DMS 273 (cell line): ENCODE measurements at regions not wholly inside any gene's neighbourhood (a gene's known extent, or its start where the extent isn't known, plus 50 kb on each side); places are given as distances from the start of the nearest gene placed in this dataset.

ENCODE experiments used
- DNase-seq: peaks from one replicate; lab custom pipeline; 2025; ENCODE audit not compliant: unreplicated experiment; lab: John Stamatoyannopoulos, UW

DNA sequence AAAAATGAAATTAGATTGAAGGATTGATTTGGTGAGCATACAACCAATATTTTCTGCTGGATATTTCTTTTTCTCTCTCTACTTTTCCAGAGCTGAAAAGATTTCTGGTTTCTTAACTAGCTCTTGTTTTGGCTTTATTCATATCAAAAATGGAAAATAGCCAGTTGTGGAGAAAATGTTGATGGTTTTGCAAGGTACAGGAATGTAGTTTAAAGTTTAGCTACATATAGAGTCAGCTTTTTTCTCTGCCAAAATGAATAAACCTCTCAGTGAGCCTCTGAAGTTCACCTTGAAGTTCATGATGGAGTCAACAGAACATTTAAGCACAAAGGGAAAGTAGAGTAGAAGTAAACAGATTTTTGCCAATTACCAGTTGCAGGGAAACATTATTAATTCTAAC is 720.5 kb upstream of the ALCAM start:
- no peak for DNase-seq

DNA sequence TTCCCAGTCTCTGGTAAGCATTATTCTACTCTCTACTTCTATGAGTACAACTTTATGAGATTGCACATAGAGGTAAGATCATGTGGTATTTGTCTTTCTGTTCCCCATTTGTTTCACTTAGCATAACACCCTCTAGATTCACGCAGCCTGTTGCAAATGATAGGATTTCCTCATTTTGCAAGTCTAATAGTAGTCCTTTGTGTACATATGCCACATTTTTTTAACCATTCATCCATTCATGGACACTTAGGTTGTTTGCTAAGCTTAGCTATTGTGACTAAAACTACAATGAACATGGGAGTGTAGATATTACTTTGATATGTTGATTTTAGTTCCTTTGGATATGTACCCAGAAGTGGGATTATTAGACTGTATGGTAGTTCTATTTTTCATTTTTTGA is 717.9 kb upstream of the ALCAM start:
- no peak for DNase-seq

DNA sequence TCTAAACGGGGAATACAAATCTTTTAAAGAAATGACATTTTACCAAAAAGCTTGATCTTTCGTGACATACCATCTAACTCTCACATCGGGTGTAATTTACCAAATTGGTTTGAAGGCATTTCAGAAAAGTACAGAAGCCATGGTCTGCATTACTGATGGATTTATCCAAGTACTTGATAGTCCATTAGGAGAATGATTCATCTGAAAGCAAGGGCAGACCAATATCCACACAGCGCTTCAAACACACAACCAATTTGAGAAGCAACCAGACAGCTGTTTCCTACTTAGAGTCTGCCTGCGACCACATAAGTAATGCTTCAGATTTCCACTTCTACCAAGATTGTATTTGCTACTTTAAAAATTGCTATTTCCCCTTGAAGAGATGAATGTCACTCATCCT is 697.6 kb upstream of the ALCAM start:
- no peak for DNase-seq

DNA sequence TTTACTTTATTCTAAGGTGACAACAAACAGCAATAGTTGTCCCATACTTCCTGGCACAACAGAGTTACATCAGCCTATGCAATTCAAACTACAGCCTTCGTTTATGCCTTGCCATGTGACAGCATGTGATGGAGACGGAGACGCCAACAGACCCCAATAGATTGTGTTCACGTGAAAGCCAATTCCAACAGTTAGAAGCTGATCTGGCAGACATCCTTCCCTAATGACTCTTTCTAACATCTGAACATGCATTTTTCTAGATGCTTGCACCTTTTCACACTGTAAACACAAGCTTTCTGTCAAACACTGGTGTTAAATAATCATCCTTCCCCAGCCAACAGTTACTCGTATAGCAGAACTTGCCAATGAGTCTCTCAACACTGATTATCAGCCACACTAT is 694.4 kb upstream of the ALCAM start:
- no peak for DNase-seq

DNA sequence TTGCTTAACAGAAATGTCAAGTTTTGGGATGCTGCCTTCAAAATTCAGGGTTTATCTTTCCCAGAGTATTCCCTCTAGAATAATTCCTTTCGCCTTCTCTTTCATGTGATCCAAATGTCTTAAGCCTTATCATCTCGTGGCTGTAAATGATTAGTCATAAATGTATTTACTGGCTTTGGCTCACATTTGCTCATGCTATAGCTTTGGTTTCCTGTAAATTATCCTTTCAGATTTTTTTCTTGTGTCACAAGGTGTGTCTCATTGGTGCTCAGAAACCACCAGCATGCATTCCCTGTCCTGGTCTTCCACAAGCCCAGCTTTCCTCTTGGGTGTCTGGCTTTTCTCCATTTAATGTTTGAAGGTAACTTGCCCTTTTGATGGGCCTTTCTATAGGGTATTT is 692.7 kb upstream of the ALCAM start:
- no peak for DNase-seq

DNA sequence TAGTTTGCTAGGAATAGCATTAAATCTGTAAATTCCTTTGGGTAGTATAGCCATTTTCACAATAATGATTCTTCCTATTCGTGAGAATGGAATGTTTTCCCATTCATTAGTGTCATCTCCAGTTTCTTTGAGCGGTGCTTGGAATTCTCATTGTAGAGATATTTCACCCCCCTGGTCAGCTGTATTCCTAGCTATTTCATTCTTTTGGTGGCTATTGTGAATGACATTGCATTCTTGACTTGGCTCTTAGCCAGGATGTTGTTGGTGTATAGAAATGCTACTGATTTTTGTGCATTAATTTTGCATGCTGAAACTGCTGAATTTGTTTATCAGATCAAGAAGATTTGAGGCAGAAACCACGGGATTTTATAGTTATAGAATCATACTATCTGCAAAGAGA is 690.5 kb upstream of the ALCAM start:
- DNase-seq = no peak

DNA sequence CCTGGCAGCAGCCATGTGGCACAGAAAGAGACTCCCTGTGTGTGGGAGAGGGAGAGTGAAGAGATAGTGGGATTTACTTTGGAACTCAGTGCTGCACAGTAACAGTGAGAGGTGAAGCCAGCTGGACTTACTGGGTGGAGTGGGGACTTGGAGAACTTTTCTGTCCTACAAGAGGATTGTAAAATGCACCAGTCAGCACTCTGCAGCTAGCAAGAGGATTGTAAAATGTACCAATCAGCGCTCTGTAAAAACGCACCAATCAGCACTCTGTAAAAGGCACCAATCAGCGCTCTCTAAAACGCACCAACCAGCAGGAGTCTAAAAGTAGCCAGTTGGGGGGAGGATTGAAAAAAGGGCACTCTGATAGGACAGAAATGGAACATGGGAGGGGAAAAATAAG is 688.8 kb upstream of the ALCAM start:
- no peak for DNase-seq

DNA sequence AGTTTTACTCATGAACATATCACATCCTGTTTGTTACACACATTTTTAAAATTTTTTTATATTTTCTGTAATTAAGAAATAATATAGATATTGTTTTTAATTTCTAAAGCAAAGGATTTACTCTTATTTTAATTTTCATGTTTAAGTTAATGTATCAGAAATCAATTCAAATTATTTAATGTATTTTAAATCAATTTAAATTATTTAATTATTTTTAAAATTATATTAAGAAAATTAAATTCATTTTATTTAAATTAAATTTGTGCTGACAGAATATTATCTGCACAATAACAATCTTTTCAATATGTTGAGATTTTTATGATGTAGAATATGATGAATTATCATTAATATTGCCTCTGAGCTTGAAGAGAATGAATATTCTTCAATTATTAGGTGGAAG is 681.2 kb upstream of the ALCAM start:
- no peak for DNase-seq

DNA sequence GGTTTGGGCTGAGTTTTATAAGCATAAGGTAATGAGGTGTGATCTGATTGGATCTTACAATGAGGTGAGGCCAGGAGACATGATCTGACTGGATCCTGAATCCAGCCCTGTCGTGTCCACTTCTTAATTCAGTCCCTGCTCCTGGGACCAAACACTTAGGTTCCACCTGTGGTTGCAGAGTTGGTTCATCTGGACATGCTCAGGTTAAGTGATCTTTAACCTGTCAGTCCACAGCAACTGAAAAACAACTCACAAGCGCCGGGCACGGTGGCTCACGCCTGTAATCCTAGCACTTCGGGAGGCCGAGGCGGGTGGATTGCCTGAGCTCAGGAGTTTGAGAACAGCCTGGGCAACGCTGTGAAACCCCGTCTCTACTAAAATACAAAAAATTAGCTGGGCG is 679.3 kb upstream of the ALCAM start:
- no peak for DNase-seq

DNA sequence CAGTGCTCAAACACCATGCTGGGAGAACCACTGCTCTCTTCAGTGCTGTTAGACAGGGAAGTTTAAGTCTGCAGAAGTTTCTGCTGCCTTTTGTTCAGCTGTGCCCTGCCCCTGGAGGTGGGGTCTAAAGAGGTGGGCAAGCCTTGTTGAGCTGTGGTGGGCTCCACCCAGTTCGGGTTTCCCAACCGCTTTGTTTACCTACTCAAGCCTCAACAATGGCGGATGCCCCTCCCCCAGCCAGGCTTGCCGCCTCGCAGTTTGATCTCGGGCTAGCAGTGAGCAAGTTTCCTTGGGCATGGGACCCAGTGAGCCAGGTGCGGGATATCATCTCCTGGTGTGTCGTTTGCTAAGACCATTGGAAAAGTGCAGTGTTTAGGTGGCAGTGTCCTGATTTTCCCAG is 670.2 kb upstream of the ALCAM start:
- DNase-seq = no peak

DNA sequence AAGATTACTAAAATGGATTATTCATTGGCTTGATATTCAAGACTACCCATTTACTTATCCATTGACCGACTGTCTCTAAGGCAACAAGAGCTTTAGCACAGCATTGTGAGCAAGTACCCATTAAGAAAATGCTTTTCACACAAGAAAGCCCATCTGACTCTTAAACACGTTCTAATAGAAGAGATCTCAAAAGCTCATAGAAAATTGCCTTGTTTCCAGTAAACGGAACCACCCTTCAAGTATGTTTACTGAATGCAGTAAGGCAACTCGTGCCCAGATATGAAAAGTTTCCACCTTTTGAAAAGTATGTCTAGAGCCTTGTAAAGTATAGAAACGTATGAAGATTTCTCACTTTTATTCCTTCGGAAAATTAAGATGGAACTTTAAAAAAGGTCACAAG is 655.3 kb upstream of the ALCAM start:
- no peak for DNase-seq

DNA sequence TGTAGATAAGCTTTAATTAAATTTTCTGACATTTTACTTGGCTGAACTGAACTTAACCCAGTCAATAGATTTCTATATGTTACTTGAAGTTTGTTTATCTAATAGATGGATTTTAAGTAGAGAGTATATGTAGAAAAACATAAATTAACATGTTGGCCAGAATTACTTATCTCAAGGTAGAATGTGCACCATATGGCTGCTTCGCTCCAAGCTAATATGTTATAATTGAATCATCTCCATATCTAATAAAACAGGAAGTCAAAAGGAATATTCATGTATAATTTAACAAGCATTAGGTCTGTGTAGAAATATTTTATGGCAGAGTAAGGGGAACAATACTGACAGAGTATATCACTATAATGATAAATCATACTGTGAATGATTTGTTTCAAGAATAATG is 650.7 kb upstream of the ALCAM start:
- no peak for DNase-seq

DNA sequence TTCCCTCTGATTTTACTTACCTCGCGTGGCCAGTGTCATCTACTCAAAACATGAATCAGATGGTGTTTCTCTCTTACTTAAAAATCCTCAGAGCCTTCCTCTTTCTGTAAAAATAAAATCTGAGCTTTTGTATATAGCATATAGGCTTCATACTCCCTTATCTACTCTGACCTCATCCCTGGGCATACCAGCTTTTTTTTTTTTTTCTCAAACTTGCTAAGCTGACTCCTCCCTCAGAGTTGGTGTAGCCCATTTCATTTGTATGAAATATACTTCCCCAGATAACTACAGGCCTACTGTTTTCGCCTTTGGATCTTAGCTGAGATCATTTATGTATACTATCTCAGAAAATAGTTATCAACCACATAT is 648.9 kb upstream of the ALCAM start:
- DNase-seq = no peak

DNA sequence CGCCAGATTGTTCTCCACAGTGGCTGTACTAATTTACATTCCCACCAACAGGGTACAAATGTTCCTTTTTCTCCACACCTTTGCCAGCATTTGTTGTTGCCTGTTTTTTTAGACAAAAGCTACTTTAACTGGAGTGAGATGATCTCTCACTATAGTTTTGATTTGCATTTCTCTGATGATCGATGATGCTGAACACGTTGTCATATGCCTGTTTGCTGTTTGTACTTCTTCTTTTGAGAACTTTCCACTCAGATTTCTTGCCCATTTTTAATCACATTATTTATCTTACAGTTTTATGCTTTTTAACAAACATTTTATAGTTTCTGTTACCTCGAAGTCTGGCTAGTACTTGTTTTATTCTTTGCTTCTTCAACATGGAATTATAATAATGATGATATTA is 643.7 kb upstream of the ALCAM start:
- DNase-seq = no peak

DNA sequence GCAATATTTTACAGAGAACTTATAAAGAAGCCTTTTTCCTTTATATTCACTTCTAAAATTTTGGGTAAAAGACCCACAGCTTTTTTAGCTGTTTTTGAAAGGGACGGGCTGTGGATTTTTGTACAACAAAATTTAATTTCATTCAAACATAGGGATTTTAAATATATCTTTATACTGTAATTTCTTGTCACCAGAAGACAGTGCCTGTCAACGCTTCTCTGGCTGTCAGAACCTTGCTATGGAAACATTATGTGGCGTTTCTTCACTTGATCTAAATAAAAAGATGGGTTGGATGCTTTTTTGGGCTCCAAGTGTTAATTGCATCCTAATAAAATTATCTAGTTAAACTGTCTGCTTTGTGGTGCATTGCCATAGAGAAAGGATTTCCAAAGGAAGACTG is 635.6 kb upstream of the ALCAM start:
- DNase-seq = no peak

DNA sequence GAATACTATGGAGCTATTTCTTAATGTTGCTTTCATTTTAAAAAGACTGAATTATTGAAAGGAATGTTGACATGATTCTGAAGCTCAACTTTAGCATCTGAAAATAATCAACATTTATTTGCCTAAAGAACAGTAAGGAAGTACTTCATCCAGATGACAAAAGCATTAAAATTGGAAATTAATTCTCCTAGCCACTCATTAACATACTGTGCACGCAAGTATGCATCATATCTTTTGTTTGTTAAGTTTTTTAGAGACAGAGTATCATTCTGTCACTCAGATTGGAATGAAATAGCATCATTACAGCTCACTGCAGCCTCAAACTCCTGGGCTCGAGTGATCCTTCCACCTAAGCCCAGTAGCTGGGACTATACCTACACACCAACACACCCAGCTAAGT is 632.1 kb upstream of the ALCAM start:
- no peak for DNase-seq

DNA sequence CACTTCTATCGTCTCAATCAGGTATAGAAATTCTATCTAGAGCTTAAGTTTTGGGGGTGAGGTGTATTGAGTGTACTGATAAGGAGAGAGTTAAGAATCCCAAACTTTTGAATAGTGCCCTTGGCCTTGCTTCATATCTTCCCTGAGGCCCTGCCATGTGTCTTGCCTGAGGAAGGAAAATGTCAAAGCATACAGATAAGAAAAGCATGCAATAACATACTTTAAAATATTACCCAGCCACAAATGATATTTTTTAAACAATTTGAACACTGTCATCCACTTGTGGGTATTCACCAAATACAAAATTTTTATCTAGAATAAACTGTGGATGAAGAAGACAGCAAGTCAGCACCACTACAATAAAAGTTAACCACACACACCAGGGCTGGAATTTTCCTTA is 631.0 kb upstream of the ALCAM start:
- DNase-seq = no peak

DNA sequence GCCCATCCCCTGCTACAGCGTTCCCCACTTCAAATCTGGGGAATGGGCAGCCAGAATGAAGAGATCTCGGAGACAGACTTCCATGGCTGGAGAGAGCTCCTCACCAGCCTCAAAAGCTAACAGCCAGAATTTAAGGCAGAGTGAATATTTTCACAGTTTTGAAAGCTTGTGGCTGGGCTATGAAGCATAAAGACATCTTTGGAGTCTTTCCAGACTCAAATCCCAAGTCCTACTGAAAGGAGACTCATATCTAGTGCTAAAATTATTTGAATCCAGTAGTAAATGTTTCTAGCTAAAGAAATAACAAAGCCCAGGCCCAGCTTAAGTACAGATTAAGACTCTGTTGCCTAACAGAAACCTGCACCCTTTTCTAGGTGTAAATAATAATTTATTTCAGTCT is 628.4 kb upstream of the ALCAM start:
- no peak for DNase-seq

DNA sequence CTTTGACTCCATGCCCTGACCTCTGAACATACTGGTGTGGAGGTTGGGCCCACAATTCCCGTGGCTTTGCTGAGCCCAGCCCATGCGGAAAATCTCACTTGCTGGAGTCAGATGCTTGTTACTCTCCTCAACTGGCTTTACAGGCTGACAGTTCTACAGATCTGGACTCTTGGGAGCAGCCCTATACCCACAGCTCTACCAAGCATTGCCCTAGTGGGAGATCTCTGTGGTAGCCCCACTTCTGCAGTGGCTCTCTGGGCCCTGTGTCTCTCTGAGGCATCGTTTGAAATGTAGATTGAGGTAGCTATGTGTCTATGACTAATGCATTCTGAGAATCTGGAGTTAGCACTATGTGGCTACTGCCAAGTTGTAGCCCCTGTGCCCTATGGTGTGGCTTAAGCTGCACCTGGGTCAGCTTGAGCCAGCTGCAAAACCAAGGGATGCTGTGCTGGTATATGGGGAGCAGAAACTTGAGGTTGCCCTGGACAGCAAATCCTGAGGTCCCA is 625.8 kb upstream of the ALCAM start:
- DNase-seq = no peak

DNA sequence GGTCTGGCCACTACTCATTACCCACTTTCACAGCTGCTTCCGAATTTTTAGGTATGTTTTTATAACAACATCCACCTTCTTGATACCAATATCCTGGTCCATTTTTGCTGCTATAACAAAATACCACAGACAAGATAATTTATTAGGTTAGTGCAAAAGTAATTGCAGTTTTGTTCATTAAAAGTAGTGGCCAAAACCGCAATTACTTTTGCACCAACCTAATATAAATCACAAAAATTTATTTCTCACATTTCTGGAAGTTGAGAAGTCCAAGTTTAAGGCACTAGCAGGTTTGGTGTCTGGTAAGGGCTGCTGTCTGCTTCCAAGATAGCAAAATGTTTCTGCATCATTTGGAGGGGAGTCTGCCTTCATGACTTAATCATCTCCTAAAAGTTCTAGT is 624.7 kb upstream of the ALCAM start:
- no peak for DNase-seq

DNA sequence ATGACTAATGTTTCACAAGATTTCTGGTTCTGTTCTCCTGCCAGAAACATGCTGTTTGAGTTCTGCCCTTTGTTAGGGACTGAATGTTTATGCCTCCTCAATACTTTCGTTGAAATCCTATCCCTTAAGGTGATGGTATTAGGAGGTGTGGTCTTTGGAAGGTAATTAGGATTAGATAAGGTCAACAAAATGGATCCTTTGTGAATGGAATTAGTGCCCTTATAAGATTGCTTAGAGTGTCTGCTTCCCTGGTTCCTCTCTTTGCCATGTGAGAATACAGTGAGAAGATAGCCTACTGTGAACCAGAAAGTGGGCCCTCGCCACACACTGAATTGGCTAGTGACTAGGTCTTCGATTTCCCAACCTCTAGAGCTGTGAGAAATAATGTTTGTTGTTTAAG is 621.4 kb upstream of the ALCAM start:
- DNase-seq = no peak

DNA sequence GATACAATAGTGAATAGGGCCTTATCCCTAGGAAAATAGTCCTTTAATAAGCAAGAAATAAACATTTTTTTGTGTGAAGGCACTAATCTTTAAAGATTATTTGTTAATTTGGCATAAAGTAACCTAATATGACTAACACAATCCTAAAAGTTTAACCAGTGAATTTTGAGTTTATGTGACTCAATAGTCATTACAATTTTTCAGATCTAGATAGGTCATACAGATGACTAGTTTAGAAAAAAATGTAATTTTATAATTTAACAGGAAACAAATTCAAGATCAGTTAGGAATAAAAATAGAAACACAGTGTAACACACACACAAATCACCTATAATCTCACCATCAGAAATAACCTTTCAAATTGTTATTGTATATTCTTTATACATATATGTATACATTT is 620.7 kb upstream of the ALCAM start:
- no peak for DNase-seq

DNA sequence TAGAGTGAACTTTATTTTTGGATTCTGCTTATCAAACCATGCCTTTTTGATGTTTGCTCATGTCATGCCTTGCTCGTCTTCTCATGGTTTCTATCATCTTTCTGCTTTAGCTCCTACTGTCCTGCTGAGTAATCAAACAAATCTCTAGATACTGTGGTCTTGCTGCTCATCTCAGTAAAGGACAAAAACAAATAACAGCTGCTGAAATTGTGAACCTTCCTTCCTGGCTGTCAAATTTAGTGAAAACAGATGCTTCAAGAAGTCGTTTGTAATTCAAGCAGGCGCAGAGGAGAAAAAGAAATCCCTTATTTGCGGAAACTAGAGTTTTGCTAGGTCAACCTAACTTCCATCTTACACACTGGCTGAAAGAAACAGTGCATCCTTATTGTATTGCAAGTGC is 616.1 kb upstream of the ALCAM start:
- DNase-seq = no peak

DNA sequence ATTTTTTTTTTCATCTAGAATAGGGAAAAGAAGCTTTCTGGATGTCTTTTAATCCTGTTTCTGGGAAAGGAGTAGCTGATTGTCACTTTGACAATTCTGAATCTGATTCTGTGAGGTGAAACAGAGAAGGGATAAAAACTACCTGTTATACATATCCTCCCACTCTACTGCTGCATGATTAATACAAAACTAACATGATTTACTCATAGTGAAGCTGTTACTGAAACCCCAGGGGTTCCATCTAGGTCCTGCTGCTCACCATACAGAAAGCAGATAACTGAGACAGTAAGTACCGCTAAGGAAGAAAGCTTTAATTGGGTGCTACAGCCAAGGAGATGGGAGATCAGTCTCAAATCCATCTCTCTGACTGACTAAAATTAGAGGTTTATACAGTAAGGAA is 610.9 kb upstream of the ALCAM start:
- DNase-seq = no peak
